OCI-LY7 (cell line): ENCODE measurements at regions not wholly inside any gene's neighbourhood (a gene's known extent, or its start where the extent isn't known, plus 50 kb on each side); places are given as distances from the start of the nearest gene placed in this dataset.

ENCODE experiments used
- BruUV-seq: library from RNA; stranded (reverse); fragments of 400-500 nt; replicated peaks from 2 replicates; lab custom pipeline; 2021; lab: Mats Ljungman, UMichigan
- CTCF ChIA-PET: fragments of 300-600 bp; sonication (Branson Sonifier 250); formaldehyde crosslinking; loops from one replicate; lab custom pipeline; 2022; ENCODE audit warnings: antibody characterized with exemption; ENCODE audit not compliant: unreplicated experiment; lab: Charles Lee
- POLR2A ChIA-PET: fragments of 300-600 bp; sonication (Branson Sonifier 250); formaldehyde crosslinking; loops from one replicate; lab custom pipeline; 2022; ENCODE audit warnings: antibody characterized with exemption; lab: Charles Lee
- DNase-seq: peaks from one replicate; pipeline ENCODE4 v3.0.0-alpha.2; 2015; ENCODE audit warnings: low spot score
- H2AFZ ChIP-seq: fragments of 200-600 bp; sonication (generic), shearing (Covaris generic); 2 replicates; pipeline ENCODE4 v1.6.1; 2014; ENCODE audit warnings: mild to moderate bottlenecking, antibody characterized with exemption, low read length, moderate library complexity
- H3K27ac ChIP-seq: fragments of 200-600 bp; sonication (generic); 2 replicates; pipeline ENCODE4 v1.5.1; 2014; ENCODE audit warnings: mixed run types, low read depth, mild to moderate bottlenecking, moderate library complexity, low read length, inconsistent platforms; ENCODE audit not compliant: poor library complexity, severe bottlenecking
- H3K36me3 ChIP-seq: fragments of 200-600 bp; sonication (generic); 2 replicates; pipeline ENCODE4 v1.6.1; 2014; ENCODE audit warnings: mild to moderate bottlenecking, antibody characterized with exemption, low read length, moderate library complexity, mixed read lengths; ENCODE audit not compliant: insufficient read depth
- H3K4me1 ChIP-seq: fragments of 200-600 bp; sonication (generic); 2 replicates; pipeline ENCODE4 v1.5.1; 2014; ENCODE audit warnings: mild to moderate bottlenecking, low read length; ENCODE audit not compliant: insufficient read depth, poor library complexity, severe bottlenecking
- H3K4me2 ChIP-seq: fragments of 200-600 bp; sonication (generic); 2 replicates; pipeline ENCODE4 v1.6.1; 2014; ENCODE audit warnings: mild to moderate bottlenecking, low read length
- H3K4me3 ChIP-seq: fragments of 200-600 bp; sonication (generic); 2 replicates; pipeline ENCODE4 v1.5.1; 2014; ENCODE audit warnings: mild to moderate bottlenecking, low read depth, low read length; ENCODE audit not compliant: poor library complexity, severe bottlenecking
- H3K79me2 ChIP-seq: fragments of 200-600 bp; sonication (generic); 2 replicates; pipeline ENCODE4 v1.6.1; 2016; ENCODE audit warnings: low read depth, mild to moderate bottlenecking, low read length, moderate library complexity, mixed read lengths; ENCODE audit not compliant: insufficient read depth
- H3K9me2 ChIP-seq: fragments of 200-600 bp; sonication (generic); 2 replicates; pipeline ENCODE4 v1.6.1; 2016; ENCODE audit warnings: mild to moderate bottlenecking, low read length, mixed read lengths; ENCODE audit not compliant: insufficient read depth
- H3K9me3 ChIP-seq: fragments of 200-600 bp; sonication (generic); 2 replicates; pipeline ENCODE4 v1.6.1; 2014; ENCODE audit warnings: mild to moderate bottlenecking, mixed run types, low read length, mixed read lengths
- H4K20me1 ChIP-seq: fragments of 200-600 bp; sonication (generic); 2 replicates; pipeline ENCODE4 v1.6.1; 2014; ENCODE audit warnings: mild to moderate bottlenecking, antibody characterized with exemption, low read length, moderate library complexity, mixed read lengths; ENCODE audit not compliant: insufficient read depth
- CTCF ChIP-seq: fragments of 200-600 bp; sonication (generic); conservative IDR thresholded peaks from 2 replicates; pipeline ENCODE4 v1.5.1; 2014; ENCODE audit warnings: mild to moderate bottlenecking, antibody characterized with exemption, low read length, moderate library complexity, mixed read lengths
- EZH2phosphoT487 ChIP-seq: fragments of 200-600 bp; sonication (generic); IDR thresholded peaks from 2 replicates; pipeline ENCODE4 v1.6.1; 2018; ENCODE audit warnings: low read depth, borderline replicate concordance, mild to moderate bottlenecking, mixed run types, antibody characterized with exemption, low read length, moderate library complexity, mixed read lengths
- intact Hi-C: fragments of 100-400 bp; cut with micrococcal nuclease; formaldehyde crosslinking; loops from one replicate; pipeline ENCODE4 v1.10.0; 2022; ENCODE audit not compliant: unreplicated experiment

- Histone ChIP-seq H4K20me1 (no peaks in the 10 kb centered on the region), H3K27ac (no peak overlapping the region), H3K4me3 (no peak overlapping the region), H3K4me2 (no peak overlapping the region), H3K79me2 (no peaks in the 10 kb centered on the region), H2AFZ (no peak overlapping the region), H3K9me3 (no peaks in the 10 kb centered on the region), H3K9me2 (no peaks in the 10 kb centered on the region), H3K4me1 (no peaks in the 10 kb centered on the region), H3K36me3 (no peaks in the 10 kb centered on the region)
- intact Hi-C loops: no loop called here
- no TSS peak for BruUV-seq
- CTCF ChIA-PET: no interaction called here
- no peak for TF ChIP-seq EZH2phosphoT487
- POLR2A ChIA-PET: no interaction called here
- no peak for DNase-seq
Observed at GRCh38 chr5:3414371-3414770, 181.3 kb upstream of the IRX1 start.

DNA sequence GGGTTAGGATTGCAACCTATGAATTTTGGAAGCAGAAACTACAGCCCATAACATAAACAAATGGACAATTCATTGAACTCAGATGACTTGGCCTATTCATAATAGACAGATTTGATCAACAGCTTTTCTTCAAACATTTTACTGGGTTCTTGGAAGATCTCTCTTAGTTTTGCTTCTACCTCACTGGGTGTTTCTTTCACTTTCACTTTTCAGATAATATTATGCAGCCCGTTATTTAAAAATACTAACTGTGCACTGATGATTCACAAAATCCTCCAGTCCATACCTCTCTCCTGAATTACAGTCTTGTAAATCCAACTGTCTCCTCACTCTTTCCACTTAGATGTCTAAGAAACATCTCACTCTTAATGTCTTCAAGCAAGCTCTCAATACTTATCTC, 183.5 kb upstream of the IRX1 start:
- Histone ChIP-seq H4K20me1 (no peaks in the 10 kb centered on the region), H3K9me2 (no peaks in the 10 kb centered on the region), H3K27ac (no peak overlapping the region), H3K36me3 (no peaks in the 10 kb centered on the region), H3K79me2 (no peaks in the 10 kb centered on the region), H3K4me2 (no peak overlapping the region), H2AFZ (no peak overlapping the region), H3K4me1 (no peaks in the 10 kb centered on the region), H3K4me3 (no peak overlapping the region), H3K9me3 (no peaks in the 10 kb centered on the region)
- TF ChIP-seq EZH2phosphoT487 (no peak), CTCF (no peak)
- BruUV-seq: no TSS peak
- ChIA-PET POLR2A (interaction anchor here (0.7 to 1.0 kb wide), 2 partner anchors 9 to 15 kb away, joined by 3 read pairs; no protein-coding TSS in a partner anchor), CTCF (no interaction called here)
- intact Hi-C loops: no loop called here
- DNase-seq: no peak

DNA sequence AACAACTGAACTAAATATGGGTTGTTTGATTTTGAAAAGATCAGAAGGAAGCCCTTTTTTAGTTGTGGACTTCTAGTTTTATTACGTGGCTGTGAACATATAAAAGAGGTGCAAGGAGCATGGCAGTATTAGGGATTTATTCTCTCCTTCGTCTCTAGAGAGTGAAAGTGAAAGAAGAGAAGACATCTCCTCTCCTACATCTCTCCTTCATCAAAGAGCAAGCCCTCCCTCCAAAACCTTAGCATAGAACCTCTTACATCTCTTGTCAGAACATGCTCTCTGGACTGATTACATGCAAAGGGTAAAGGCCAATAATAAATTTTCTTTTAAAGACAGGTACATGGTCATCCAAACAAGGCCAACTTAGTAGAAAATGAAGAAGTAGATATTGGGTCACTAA, 184.3 kb upstream of the IRX1 start:
- ChIA-PET POLR2A (no interaction called here), CTCF (no interaction called here)
- no peaks in the 10 kb centered on the region for H3K36me3 ChIP-seq
- no peak overlapping the region for H3K4me2 ChIP-seq
- no peak for DNase-seq
- no peaks in the 10 kb centered on the region for H3K4me1 ChIP-seq
- intact Hi-C loops: no loop called here
- TF ChIP-seq EZH2phosphoT487: no peak
- no peak for TF ChIP-seq CTCF
- H3K79me2 ChIP-seq: no peaks in the 10 kb centered on the region
- H3K9me2 ChIP-seq: no peaks in the 10 kb centered on the region
- no TSS peak for BruUV-seq
- H3K4me3 ChIP-seq: no peak overlapping the region
- no peak overlapping the region for H2AFZ ChIP-seq
- no peaks in the 10 kb centered on the region for H4K20me1 ChIP-seq
- H3K9me3 ChIP-seq: no peaks in the 10 kb centered on the region
- no peak overlapping the region for H3K27ac ChIP-seq
